Activated B cell treated with CpG ODN at 0.5 μM for 24 hours (primary cell): ENCODE measurements at regions not wholly inside any gene's neighbourhood (a gene's known extent, or its start where the extent isn't known, plus 50 kb on each side); places are given as distances from the start of the nearest gene placed in this dataset.
"Not testable (repeated sequence)": the region's sequence is repeated elsewhere in the genome, so short reads cannot be mapped to it uniquely, and the experiment has no call there.

Source experiments
- ATAC-seq: fragments of 200-7000 bp; cut with Tn5 transposase; one replicate; pipeline ENCODE4 v1.10.0; 2021; ENCODE audit warnings: low read depth, mild to moderate bottlenecking, moderate library complexity
- CTCF ChIA-PET: fragments of 350-600 bp; sonication (Branson Sonifier 250); formaldehyde crosslinking; loops from one replicate; lab custom pipeline; 2021; ENCODE audit warnings: antibody characterized with exemption; lab: Charles Lee
- POLR2A ChIA-PET: fragments of 350-600 bp; sonication (Branson Sonifier 250); formaldehyde crosslinking; loops from one replicate; lab custom pipeline; 2021; ENCODE audit warnings: antibody characterized with exemption; lab: Charles Lee
- DNase-seq: peaks from one replicate; pipeline ENCODE4 v3.0.0; 2022
- H3K27ac Mint-ChIP-seq: one replicate; pipeline ENCODE4 v1.8.0; 2020; ENCODE audit warnings: mixed read lengths
- H3K27me3 Mint-ChIP-seq: one replicate; pipeline ENCODE4 v1.8.0; 2021; ENCODE audit warnings: mixed read lengths
- H3K36me3 Mint-ChIP-seq: one replicate; pipeline ENCODE4 v1.8.0; 2021; ENCODE audit warnings: low read depth, mixed read lengths
- H3K4me1 Mint-ChIP-seq: one replicate; pipeline ENCODE4 v1.8.0; 2021; ENCODE audit warnings: mixed read lengths
- H3K4me3 Mint-ChIP-seq: one replicate; pipeline ENCODE4 v1.8.0; 2020; ENCODE audit warnings: mild to moderate bottlenecking, mixed read lengths
- H3K9me3 Mint-ChIP-seq: one replicate; pipeline ENCODE4 v1.8.0; 2020; ENCODE audit warnings: mixed read lengths
- CTCF ChIP-seq: fragments of 200-600 bp; IDR thresholded peaks from one replicate; pipeline ENCODE4 v1.8.0; 2022; ENCODE audit warnings: antibody characterized with exemption, mild to moderate bottlenecking
- intact Hi-C: fragments of 100-400 bp; cut with micrococcal nuclease; formaldehyde crosslinking; loops from one replicate; pipeline ENCODE4 v1.15.1; 2024

- no peak for TF ChIP-seq CTCF
- DNase-seq (no peak), ATAC-seq (peak; percentile 52)
- no peaks in the 10 kb centered on the region for H3K36me3 Mint-ChIP-seq
- ChIA-PET CTCF (no interaction called here), POLR2A (no interaction called here)
- H3K4me1 Mint-ChIP-seq: peaks cover 15% of the 10 kb centered on the region
- no peak overlapping the region for H3K4me3 Mint-ChIP-seq
- H3K9me3 Mint-ChIP-seq: peaks cover 6% of the 10 kb centered on the region
- H3K27ac Mint-ChIP-seq: no peak overlapping the region
- intact Hi-C loops: no loop called here
- no peaks in the 10 kb centered on the region for H3K27me3 Mint-ChIP-seq
These were observed 263.4 kb downstream of the DEPDC1B start for GRCh38 chr5:60436518-60436917.

- H3K36me3 Mint-ChIP-seq: no peaks in the 10 kb centered on the region
- CTCF ChIA-PET: no interaction called here
- no peak for ATAC-seq
These were observed 264.2 kb downstream of the DEPDC1B start for GRCh38 chr5:60435808-60436207.

GRCh38 chr5:60426189-60426588 is 273.8 kb downstream of the DEPDC1B start:
- POLR2A ChIA-PET, H3K27me3 Mint-ChIP-seq, CTCF ChIA-PET, DNase-seq, H3K36me3 Mint-ChIP-seq, H3K9me3 Mint-ChIP-seq, H3K4me1 Mint-ChIP-seq, intact Hi-C loops, H3K27ac Mint-ChIP-seq, ATAC-seq, H3K4me3 Mint-ChIP-seq: not testable (repeated sequence)

More at GRCh38 chr5:60435808-60436207, 264.2 kb downstream of the DEPDC1B start:
- intact Hi-C loops: no loop called here
- Mint-ChIP-seq H3K9me3 (peaks cover 6% of the 10 kb centered on the region), H3K27ac (no peak overlapping the region), H3K4me1 (peaks cover 15% of the 10 kb centered on the region), H3K27me3 (no peaks in the 10 kb centered on the region), H3K4me3 (no peak overlapping the region)
- no peak for DNase-seq
- POLR2A ChIA-PET: no interaction called here
- no peak for TF ChIP-seq CTCF

- POLR2A ChIA-PET, intact Hi-C loops, H3K36me3 Mint-ChIP-seq, CTCF ChIA-PET, H3K27ac Mint-ChIP-seq, H3K27me3 Mint-ChIP-seq, DNase-seq, H3K4me3 Mint-ChIP-seq, ATAC-seq: not testable (repeated sequence)
- H3K9me3 Mint-ChIP-seq: peaks cover 15% of the 10 kb centered on the region
- H3K4me1 Mint-ChIP-seq: peaks cover 16% of the 10 kb centered on the region
These were observed 279.2 kb downstream of the DEPDC1B start for GRCh38 chr5:60420773-60421172.

GRCh38 chr5:60417500-60418181 is 282.3 kb downstream of the DEPDC1B start:
- ChIA-PET POLR2A (no interaction called here), CTCF (no interaction called here)
- no peak for DNase-seq
- TF ChIP-seq CTCF: no peak
- H3K4me3 Mint-ChIP-seq: no peak overlapping the region
- H3K4me1 Mint-ChIP-seq: peaks cover 16% of the 10 kb centered on the region
- H3K9me3 Mint-ChIP-seq: peaks cover 12% of the 10 kb centered on the region
- intact Hi-C loops: no loop called here
- no peak for ATAC-seq
- no peak overlapping the region for H3K27ac Mint-ChIP-seq
- peaks cover 1% of the 10 kb centered on the region for H3K36me3 Mint-ChIP-seq
- H3K27me3 Mint-ChIP-seq: peaks cover 6% of the 10 kb centered on the region

GRCh38 chr5:60415443-60415842 is 284.5 kb downstream of the DEPDC1B start:
- CTCF ChIA-PET: no interaction called here
- Mint-ChIP-seq H3K27ac (no peak overlapping the region), H3K27me3 (peaks cover 6% of the 10 kb centered on the region), H3K9me3 (peaks cover 6% of the 10 kb centered on the region), H3K4me3 (no peak overlapping the region), H3K36me3 (no peaks in the 10 kb centered on the region), H3K4me1 (peaks cover 16% of the 10 kb centered on the region)
- POLR2A ChIA-PET: no interaction called here
- no peak for ATAC-seq
- intact Hi-C loops: no loop called here
- TF ChIP-seq CTCF: no peak
- DNase-seq: no peak
